Colonic mucosa (tissue), 4 donors: ENCODE measurements at regions not wholly inside any gene's neighbourhood (a gene's known extent, or its start where the extent isn't known, plus 50 kb on each side); places are given as distances from the start of the nearest gene placed in this dataset.

ENCODE experiments used
- DNase-seq: peaks from one replicate; pipeline ENCODE4 v3.0.0-alpha.2; 2020
- H3K27ac ChIP-seq: fragments of 200-600 bp; one replicate; pipeline ENCODE4 v1.8.0; 2021
- H3K27me3 ChIP-seq: fragments of 200-600 bp; one replicate; pipeline ENCODE4 v1.8.0; 2021
- H3K36me3 ChIP-seq: fragments of 200-600 bp; one replicate; pipeline ENCODE4 v1.8.0; 2021
- H3K4me1 ChIP-seq: fragments of 200-600 bp; one replicate; pipeline ENCODE4 v1.8.0; 2021; ENCODE audit warnings: mild to moderate bottlenecking
- H3K4me3 ChIP-seq: fragments of 200-600 bp; one replicate; pipeline ENCODE4 v1.8.0; 2021
- H3K9ac ChIP-seq, 2 donors: one replicate each; pipeline ENCODE4 v1.7.0; 2013; ENCODE audit warnings: control low read depth in 2 of 2, low read depth in 2 of 2, low read length in 2 of 2
- H3K9me3 ChIP-seq: fragments of 200-600 bp; one replicate; pipeline ENCODE4 v1.8.0; 2021
- CTCF ChIP-seq: fragments of 200-600 bp; IDR thresholded peaks from one replicate; pipeline ENCODE4 v1.8.0; 2022; ENCODE audit warnings: antibody characterized with exemption, mild to moderate bottlenecking
- intact Hi-C: fragments of 100-400 bp; cut with DNase I; formaldehyde crosslinking; loops from one replicate; pipeline ENCODE4 v1.14.1; 2022
- donor health status: healthy.
- donor health status: DM: no; HTN: no; CAD: no.
- donor health status: DM: no; HTN: no; CAD: no.

GRCh38 chr2:196354186-196354585 lies 182.8 kb upstream of the STK17B start:
- no peak overlapping the region for H3K9ac ChIP-seq
- H3K36me3 ChIP-seq = no peaks in the 10 kb centered on the region
- DNase-seq = no peak
- H3K4me3 ChIP-seq = no peak overlapping the region
- no peaks in the 10 kb centered on the region for H3K4me1 ChIP-seq
- H3K27me3 ChIP-seq = no peaks in the 10 kb centered on the region
- H3K9me3 ChIP-seq = no peaks in the 10 kb centered on the region
- intact Hi-C loops = no loop called here
- no peak for TF ChIP-seq CTCF
- no peak overlapping the region for H3K27ac ChIP-seq

- Histone ChIP-seq H3K27me3 (no peaks in the 10 kb centered on the region), H3K4me1 (no peaks in the 10 kb centered on the region), H3K9me3 (no peaks in the 10 kb centered on the region), H3K4me3 (no peak overlapping the region), H3K27ac (no peak overlapping the region), H3K9ac (no peak overlapping the region), H3K36me3 (no peaks in the 10 kb centered on the region)
- intact Hi-C loops = no loop called here
- no peak for TF ChIP-seq CTCF
- no peak for DNase-seq
These were observed 185.0 kb upstream of the STK17B start for GRCh38 chr2:196356332-196356731.

GRCh38 chr2:196360650-196361049 lies 189.3 kb upstream of the STK17B start:
- intact Hi-C loops = no loop called here
- no peak overlapping the region for H3K4me3 ChIP-seq
- no peak for TF ChIP-seq CTCF
- H3K9ac ChIP-seq = no peak overlapping the region
- H3K4me1 ChIP-seq = no peaks in the 10 kb centered on the region
- H3K36me3 ChIP-seq = no peaks in the 10 kb centered on the region
- H3K9me3 ChIP-seq = no peaks in the 10 kb centered on the region
- no peaks in the 10 kb centered on the region for H3K27me3 ChIP-seq
- DNase-seq = no peak
- H3K27ac ChIP-seq = no peak overlapping the region

- intact Hi-C loops = no loop called here
- H3K4me3 ChIP-seq = no peak overlapping the region
- H3K9ac ChIP-seq = no peak overlapping the region
- H3K27ac ChIP-seq = no peak overlapping the region
- no peak for DNase-seq
- TF ChIP-seq CTCF = no peak
- no peaks in the 10 kb centered on the region for H3K27me3 ChIP-seq
- no peaks in the 10 kb centered on the region for H3K4me1 ChIP-seq
- no peaks in the 10 kb centered on the region for H3K9me3 ChIP-seq
- no peaks in the 10 kb centered on the region for H3K36me3 ChIP-seq
These were observed 190.4 kb upstream of the STK17B start for GRCh38 chr2:196361606-196362326.

- H3K9me3 ChIP-seq = no peaks in the 10 kb centered on the region
- DNase-seq = no peak
- no peak overlapping the region for H3K9ac ChIP-seq
- no peak overlapping the region for H3K27ac ChIP-seq
- no peaks in the 10 kb centered on the region for H3K4me1 ChIP-seq
- no peak overlapping the region for H3K4me3 ChIP-seq
- no peak for TF ChIP-seq CTCF
- intact Hi-C loops = no loop called here
- H3K36me3 ChIP-seq = no peaks in the 10 kb centered on the region
- H3K27me3 ChIP-seq = no peaks in the 10 kb centered on the region
These were observed 191.7 kb upstream of the STK17B start for GRCh38 chr2:196362973-196363549.
